Tibial nerve (tissue), 4 donors: ENCODE measurements at regions not wholly inside any gene's neighbourhood (a gene's known extent, or its start where the extent isn't known, plus 50 kb on each side); places are given as distances from the start of the nearest gene placed in this dataset.

Experiments used
- DNase-seq, 2 donors: peaks; one replicate each; pipeline ENCODE4 v3.0.0-alpha.2; 2019; ENCODE audit warnings: low spot score in 2 of 2
- H3K27ac ChIP-seq, 4 donors: fragments of 200-600 bp; sonication (generic) in 3 of 4; one replicate each; pipeline ENCODE4 v1.5.1; 2017 to 2019; ENCODE audit warnings: mild to moderate bottlenecking in 1 of 4
- H3K27me3 ChIP-seq, 2 donors: fragments of 200-600 bp; sonication (generic) in 1 of 2; one replicate each; pipeline versions ENCODE4 v1.5.1 to v1.6.0; 2017 to 2019
- H3K36me3 ChIP-seq, 3 donors: fragments of 200-600 bp; sonication (generic); one replicate each; pipeline ENCODE4 v1.5.1; 2018 to 2019
- H3K4me1 ChIP-seq, 4 donors: fragments of 200-600 bp; sonication (generic) in 3 of 4; one replicate each; pipeline ENCODE4 v1.5.1; 2017 to 2019
- H3K4me3 ChIP-seq, 4 donors: fragments of 200-600 bp; sonication (generic) in 3 of 4; one replicate each; pipeline ENCODE4 v1.5.1; 2017 to 2019; ENCODE audit warnings: mild to moderate bottlenecking in 1 of 4, moderate library complexity in 1 of 4
- H3K9me3 ChIP-seq, 4 donors: fragments of 200-600 bp; sonication (generic) in 3 of 4; one replicate each; pipeline ENCODE4 v1.5.1; 2017 to 2019
- CTCF ChIP-seq, 5 experiments: fragments of 200-600 bp in 3 of 5; fragments of 450-650 bp in 2 of 5; sonication (generic) in 3 of 5; IDR thresholded peaks; one replicate each; pipeline ENCODE4 v1.5.1; 2016 to 2019; ENCODE audit warnings: antibody characterized with exemption in 5 of 5, mild to moderate bottlenecking in 3 of 5, moderate library complexity in 2 of 5
- EP300 ChIP-seq, 2 donors: sonication (generic); formaldehyde crosslinking; IDR thresholded peaks; one replicate each; pipeline ENCODE4 v1.6.1; 2017; ENCODE audit warnings: antibody characterized with exemption in 2 of 2, mild to moderate bottlenecking in 1 of 2
- POLR2A ChIP-seq, 2 donors: fragments of 450-650 bp; IDR thresholded peaks; one replicate each; pipeline ENCODE4 v1.6.1; 2017; ENCODE audit warnings: antibody characterized with exemption in 2 of 2, mild to moderate bottlenecking in 2 of 2, moderate library complexity in 2 of 2
- WGBS, 2 donors: methylation state at CpG; one replicate each; pipeline ENCODE4 v1.1.5; 2018; 5-methylcytosine and 5-hydroxymethylcytosine counted together

GRCh38 chr2:215718890-215719289 is 283.0 kb upstream of the FN1 start:
- DNase-seq, result no peak
- Histone ChIP-seq H3K4me3 (no peak overlapping the region), H3K9me3 (no peaks in the 10 kb centered on the region), H3K36me3 (no peaks in the 10 kb centered on the region), H3K4me1 (peaks cover 0 to 7% (median 2%) of the 10 kb centered on the region in 4 donors), H3K27ac (no peak overlapping the region), H3K27me3 (no peaks in the 10 kb centered on the region)
- TF ChIP-seq EP300 (IDR thresholded peaks at IDR 0.05) (no peak), CTCF (IDR thresholded peaks at IDR 0.05) (no peak), POLR2A (IDR thresholded peaks at IDR 0.05) (no peak)
- WGBS, 2 donors, result 54 to 58% methylated on average over 3 of the region's 3 CpGs

DNA sequence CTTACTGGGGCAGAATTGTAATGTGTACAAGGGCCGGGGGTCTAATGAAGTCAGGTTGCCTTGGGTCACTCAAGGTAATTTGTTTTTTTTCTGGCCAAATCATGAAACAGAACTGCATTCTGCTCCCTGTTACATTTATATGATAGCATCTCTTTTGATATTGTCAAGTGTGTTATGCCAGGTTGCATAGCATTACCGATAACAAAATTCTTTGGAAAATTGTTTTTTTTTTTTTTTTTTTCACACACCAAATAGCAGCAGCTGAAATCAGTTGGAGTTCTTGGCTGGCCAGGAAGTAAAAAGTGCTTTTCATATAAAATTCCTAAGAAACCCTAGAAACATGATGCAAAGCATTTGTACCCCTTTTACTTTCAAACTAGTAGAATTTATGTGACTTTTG is 282.6 kb upstream of the FN1 start:
- H3K9me3 ChIP-seq, result no peaks in the 10 kb centered on the region
- H3K4me1 ChIP-seq, result peaks cover 0 to 11% (median 7%) of the 10 kb centered on the region in 4 donors
- H3K27ac ChIP-seq, result no peak overlapping the region
- WGBS, 2 donors, result 54 to 55% methylated on average over 2 of the region's 2 CpGs
- H3K27me3 ChIP-seq, result no peaks in the 10 kb centered on the region
- no peak for TF ChIP-seq EP300 (IDR thresholded peaks at IDR 0.05)
- TF ChIP-seq POLR2A (IDR thresholded peaks at IDR 0.05), result no peak
- no peak for TF ChIP-seq CTCF (IDR thresholded peaks at IDR 0.05)
- H3K4me3 ChIP-seq, result no peak overlapping the region
- DNase-seq, result no peak
- H3K36me3 ChIP-seq, result no peaks in the 10 kb centered on the region

DNA sequence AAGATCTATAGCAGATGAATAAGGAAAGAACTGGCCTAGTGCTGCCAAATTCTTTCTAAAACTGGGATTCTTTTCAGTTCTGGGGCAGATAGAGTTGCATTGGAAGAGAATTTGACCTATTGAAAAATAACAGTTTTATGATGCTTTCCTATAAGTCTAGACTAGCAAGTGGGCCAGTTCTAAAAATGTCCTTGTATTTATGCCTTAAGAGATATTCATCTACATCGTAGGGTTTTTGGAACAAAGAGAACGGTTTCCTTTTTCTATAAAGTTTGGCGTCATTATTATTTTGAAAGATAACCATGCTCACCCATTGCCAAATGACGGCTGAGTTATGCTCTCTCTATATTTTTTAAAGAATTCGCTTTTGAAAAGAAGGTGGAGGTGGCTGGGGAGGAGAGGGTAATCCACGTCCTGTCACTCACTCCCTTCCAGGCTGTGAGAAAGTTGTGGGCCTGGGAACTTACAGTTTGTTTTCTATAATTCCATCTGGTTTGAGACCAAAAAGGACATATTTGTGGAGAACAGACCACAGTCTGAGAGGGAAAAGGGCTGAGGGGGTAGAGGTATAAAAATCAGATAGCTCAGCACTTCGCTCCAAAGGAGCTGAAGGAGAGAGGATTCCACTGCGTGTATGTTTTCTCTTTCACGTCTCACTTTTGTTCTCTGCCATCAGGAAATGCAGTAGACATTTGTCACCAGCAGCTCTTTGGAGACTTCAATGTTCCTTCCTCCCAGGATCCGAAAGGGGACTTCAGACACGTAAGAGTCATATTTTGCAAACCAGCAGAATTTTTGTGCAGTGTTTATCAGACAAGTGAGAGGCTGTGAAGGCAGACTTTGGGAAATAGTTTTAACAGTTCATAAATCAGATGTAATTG is 281.9 kb upstream of the FN1 start:
- WGBS, 2 donors, result 66 to 70% methylated on average over 11 of the region's 11 CpGs
- no peak overlapping the region for H3K27ac ChIP-seq
- no peaks in the 10 kb centered on the region for H3K9me3 ChIP-seq
- no peaks in the 10 kb centered on the region for H3K27me3 ChIP-seq
- no peaks in the 10 kb centered on the region for H3K36me3 ChIP-seq
- H3K4me1 ChIP-seq, result peaks cover 0 to 18% (median 7%) of the 10 kb centered on the region in 4 donors
- DNase-seq, result no peak
- TF ChIP-seq EP300 (IDR thresholded peaks at IDR 0.05) (no peak), POLR2A (IDR thresholded peaks at IDR 0.05) (no peak), CTCF (IDR thresholded peaks at IDR 0.05) (no peak)
- H3K4me3 ChIP-seq, result no peak overlapping the region

DNA sequence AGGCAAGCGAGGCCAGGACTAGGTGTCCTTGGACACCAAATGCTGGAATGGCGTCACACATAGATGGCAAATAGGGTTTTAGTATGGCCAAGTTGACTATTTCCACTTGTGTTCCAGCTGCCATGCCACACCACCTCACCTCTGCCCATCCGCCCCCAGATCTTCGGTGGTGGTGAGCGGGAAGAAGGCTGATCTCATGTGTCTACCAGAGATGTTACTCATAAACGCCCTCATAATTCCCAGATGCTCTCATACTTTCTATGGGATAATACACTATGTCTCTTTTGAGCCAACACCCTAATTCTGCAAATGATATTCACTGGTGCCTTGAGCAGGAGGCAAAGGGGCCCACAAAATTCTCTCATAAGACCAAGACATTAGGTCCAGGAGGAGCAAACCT is 281.1 kb upstream of the FN1 start:
- peaks cover 0 to 26% (median 11%) of the 10 kb centered on the region in 4 donors for H3K4me1 ChIP-seq
- H3K4me3 ChIP-seq, result no peak overlapping the region
- H3K36me3 ChIP-seq, result no peaks in the 10 kb centered on the region
- no peaks in the 10 kb centered on the region for H3K9me3 ChIP-seq
- 95 to 96% methylated on average over 6 of the region's 6 CpGs for WGBS, 2 donors
- TF ChIP-seq POLR2A (IDR thresholded peaks at IDR 0.05) (no peak), EP300 (IDR thresholded peaks at IDR 0.05) (no peak), CTCF (IDR thresholded peaks at IDR 0.05) (no peak)
- H3K27ac ChIP-seq, result no peak overlapping the region
- no peak for DNase-seq
- H3K27me3 ChIP-seq, result no peaks in the 10 kb centered on the region
